Right forelimb (tissue), 1 donor: ENCODE measurements at regions not wholly inside any gene's neighbourhood (a gene's known extent, or its start where the extent isn't known, plus 50 kb on each side); places are given as distances from the start of the nearest gene placed in this dataset.
"Not testable (repeated sequence)": the region's sequence is repeated elsewhere in the genome, so short reads cannot be mapped to it uniquely, and the experiment has no call there.

ENCODE experiments used
- DNase-seq: peaks from one replicate; pipeline ENCODE4 v3.0.0-alpha.2; 2018

- not testable (repeated sequence) for DNase-seq
Measured at GRCh38 chr1:147061880-147062279, 110.4 kb downstream of the PRKAB2 start.

DNA sequence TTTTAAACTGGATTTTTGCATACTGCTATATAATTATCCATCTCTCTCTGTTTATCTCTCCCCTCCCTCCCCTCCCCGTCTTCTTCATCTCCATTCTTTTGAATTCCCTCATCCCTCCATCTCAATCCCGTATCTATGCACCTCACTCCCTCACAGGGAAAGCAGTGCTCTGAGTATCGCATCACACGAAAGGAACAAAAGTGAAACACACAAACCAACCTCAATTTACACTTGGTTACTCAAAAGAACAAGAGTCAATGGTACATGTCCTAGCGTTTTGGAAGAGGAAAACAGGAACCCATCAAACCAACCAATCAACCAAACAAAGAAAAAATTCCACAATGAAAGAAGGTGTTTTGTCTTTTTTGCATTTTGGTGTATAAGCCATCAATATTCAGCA is 115.1 kb downstream of the NBPF12 start:
- DNase-seq, result no peak

GRCh38 chr1:147052677-147053076 is 114.6 kb downstream of the NBPF12 start:
- DNase-seq, result no peak

- DNase-seq, result no peak
Measured at GRCh38 chr1:147052143-147052542, 114.0 kb downstream of the NBPF12 start.

- no peak for DNase-seq
Measured at GRCh38 chr1:147051136-147051535, 113.0 kb downstream of the NBPF12 start.

- DNase-seq, result no peak
Measured at GRCh38 chr1:147050654-147051053, 112.5 kb downstream of the NBPF12 start.

- DNase-seq, result not testable (repeated sequence)
Measured at GRCh38 chr1:147046863-147047394, 108.8 kb downstream of the NBPF12 start.

- DNase-seq, result no peak
Measured at GRCh38 chr1:147046189-147046862, 108.2 kb downstream of the NBPF12 start.
